CD4-positive, alpha-beta T cell treated with Interleukin-6 for 4 hours (primary cell): ENCODE measurements at regions not wholly inside any gene's neighbourhood (a gene's known extent, or its start where the extent isn't known, plus 50 kb on each side); places are given as distances from the start of the nearest gene placed in this dataset.

Source experiments
- DNase-seq: peaks from one replicate; pipeline ENCODE4 v3.0.0-alpha.2; 2020; ENCODE audit warnings: mixed read lengths

DNA sequence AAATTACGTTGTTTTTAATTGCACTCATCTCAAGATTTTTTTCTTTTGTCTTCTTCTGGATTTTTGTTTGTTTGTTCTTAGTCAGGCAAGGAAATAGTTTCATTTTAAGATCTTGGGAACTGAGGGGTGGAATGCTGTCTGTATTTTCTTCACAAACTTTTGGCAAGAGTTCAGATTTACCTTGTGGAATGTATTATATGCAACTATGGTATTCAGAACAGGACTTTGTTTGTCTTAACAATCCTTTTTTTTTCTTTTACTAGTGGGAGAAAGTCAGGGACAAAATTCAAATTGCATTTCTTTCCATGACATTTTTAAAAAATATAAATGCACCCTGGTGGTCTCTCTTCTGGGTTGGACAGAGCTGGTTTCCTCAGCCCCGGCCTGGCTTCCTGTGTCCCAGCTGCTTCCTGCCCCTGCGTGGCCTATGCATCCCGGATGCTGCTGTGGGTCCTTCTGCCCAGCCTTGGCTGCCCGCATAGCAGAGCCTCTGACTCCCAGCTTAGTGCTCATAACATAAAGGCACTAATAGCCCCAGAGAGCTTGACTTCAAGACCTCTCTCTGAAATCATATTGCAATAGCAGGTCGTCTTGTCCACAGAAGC, 520.7 kb downstream of the QKI start:
- no peak for DNase-seq

DNA sequence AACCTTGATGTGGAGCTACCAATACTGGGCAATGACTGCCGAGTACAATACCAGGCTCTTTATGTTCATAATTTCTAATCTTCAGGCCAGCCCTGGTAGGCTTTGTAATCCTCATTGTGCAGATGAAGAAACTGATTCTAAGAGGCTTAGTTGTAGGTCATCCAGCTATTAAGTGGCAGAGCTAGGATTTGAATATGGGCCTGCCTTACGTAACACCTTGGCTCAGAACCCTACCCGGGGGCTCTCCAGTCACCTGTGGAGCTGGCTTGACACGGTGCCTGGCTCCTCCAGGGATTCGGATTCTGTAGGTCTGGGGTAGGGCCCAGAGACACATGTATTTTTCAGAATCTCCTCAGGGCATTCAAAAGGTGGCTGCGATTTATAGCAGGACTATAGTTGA, 515.5 kb downstream of the QKI start:
- DNase-seq = no peak

DNA sequence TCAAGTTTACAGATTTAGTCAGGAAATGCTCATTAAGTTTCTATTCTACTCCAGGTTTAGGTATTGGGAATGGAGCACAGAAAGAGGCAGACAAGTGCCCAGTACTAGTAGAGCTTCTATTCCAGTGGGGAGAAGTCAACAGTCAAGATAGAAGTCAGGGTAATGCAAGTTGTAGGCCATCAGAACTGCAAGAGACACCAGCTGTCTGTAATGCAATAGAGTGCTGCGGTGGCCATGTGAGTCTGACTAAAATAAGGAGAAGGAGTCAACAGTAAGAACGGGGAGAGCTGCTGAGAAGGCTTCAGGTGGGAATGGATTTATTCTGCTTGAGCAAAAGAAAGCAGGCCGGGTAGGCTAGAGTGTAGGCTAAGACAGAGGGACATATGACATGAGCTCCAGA, 515.0 kb downstream of the QKI start:
- no peak for DNase-seq

DNA sequence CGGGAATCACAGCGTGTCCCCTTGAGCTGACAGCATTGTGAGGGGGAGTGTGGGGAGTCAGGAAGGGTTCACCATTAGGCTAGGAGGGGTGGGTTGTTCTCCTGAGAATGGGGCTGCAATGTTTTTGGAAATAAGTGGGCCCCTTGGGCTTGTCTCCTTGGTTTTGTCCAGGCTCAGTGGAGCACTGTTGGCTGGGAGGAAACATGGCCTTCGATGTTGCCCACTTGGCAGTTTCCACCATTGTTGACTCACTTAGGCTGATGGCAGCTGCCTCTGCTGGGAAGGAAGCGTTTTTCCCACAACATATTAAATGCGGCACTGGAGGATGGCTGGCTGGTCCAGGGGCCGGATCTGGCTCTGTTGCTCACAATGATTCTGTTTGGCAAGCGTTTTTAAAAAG, 512.1 kb downstream of the QKI start:
- DNase-seq = no peak

DNA sequence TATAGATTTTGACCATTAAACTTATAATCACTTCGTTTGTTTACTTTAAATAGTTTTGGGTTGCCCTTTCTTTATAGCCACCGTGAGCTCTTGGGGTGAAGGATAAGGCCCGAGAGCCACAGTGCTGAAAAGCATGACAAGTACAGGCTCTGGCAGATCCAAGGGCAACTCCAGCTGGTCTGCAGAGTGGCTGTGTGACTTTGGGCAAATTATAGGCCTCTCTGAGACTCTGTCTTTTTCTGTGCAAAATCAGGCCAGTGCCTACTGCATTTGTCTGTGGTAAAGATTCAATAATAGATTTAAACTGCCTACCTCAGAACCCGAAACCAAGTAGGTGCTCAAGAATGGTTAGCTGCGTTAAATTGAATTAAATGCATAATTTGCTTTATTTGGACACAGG, 511.3 kb downstream of the QKI start:
- DNase-seq = no peak

DNA sequence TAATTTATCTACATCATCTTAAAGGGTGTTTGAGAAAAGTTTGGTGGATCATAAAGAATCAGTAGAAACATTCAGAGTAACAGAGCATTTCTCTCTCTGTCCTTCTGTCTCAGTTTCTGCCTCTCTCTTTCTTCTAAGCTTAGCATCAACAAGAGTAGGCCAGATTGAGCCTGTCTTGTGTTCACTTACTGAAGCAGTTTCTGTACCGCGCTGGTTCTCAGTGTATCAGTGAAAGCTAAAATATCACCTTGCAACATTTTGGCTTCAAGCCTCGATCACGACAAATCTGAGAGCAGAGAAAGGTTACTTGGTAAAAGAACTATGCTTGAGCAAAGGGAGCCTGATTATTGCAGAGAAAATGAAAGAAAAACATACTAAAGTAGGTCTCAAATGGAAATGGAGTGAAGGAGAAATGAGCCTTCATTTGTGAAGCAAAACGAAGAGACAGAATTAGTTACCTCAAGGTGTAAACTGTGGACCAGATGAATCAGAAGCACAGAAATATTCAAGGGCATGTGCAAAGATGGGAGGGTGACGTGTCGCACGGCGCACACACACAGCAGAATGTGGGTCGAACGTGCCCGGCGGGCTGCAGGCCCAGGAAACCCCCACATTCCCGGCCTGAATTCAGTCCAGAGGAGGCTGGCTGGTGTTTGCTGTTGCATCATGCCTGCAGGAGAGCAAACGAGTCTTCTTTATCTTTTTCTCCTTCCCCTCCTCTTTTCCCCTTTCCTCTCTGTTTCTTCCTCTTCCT, 509.3 kb downstream of the QKI start:
- no peak for DNase-seq

DNA sequence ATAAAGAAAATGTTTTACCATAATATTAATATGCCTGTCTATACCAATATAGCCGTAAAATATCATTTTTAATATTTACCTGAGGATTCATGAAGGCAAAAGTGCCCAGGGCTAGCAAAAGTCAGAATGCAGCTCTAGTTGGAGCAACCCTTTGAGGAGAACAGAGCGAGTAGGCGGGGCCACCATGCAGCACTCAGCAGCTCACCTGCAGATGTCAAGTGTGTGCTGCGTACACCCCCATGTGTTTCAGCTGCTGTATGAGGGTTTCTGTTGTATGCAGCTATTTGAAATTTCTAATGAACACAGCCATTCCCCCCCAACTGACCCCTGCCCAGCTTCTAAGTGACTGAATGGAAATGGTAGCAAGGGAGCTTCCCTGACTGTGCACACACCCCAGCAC, 508.0 kb downstream of the QKI start:
- DNase-seq = no peak

DNA sequence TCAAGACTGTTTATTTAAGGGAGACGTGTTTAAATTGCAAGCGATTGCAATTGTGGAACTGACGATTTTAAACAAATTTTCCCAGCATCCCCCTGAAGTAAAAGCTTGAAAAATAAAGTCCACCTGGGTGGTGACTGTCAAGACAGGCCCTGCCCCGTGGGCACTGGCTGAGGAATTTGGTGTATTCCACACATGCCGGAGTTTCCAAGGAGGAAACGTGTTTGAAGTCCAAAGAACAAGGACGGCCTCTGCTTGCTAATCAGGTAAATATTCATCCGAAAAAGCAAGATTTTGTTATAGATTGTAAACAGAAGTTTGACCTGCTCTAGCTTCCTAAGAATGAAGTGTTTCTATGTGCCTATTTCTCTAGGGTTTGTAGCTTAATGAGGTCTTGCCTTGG, 505.1 kb downstream of the QKI start:
- DNase-seq = no peak

DNA sequence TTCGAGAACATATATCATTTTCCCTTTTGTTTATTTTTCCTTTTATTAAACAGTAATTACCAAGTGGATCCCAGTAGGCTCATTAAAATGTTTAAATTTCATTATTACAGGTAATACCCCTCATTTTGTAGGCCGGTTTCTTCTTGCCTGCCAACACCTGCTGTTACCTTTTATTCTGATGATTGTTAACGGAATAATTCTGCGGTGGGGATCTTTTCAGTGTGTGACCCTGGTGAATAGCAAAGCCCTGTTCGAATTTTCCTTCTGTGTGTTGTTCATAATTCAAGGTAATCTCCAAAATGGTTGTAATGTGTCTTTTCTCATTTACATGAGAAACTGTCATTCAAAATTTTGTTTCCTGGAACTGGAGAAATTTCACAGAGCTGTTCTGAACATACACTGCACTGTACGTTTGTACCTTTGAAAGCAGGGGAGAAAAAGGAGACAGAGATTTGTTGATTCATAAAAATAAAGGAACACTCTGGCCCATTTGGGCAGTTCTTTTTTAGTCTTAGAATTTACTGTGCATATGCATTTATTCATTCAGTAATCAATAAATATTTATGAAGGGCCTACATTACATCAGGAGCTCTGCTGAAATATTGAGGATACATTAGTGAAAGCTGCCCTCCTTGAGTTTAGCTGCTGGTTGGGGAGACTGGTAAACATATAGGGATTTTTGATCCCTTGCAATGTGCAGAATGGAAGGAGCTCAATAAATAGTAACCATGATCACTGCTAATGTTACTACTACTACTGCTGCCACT, 502.0 kb downstream of the QKI start:
- DNase-seq = no peak

DNA sequence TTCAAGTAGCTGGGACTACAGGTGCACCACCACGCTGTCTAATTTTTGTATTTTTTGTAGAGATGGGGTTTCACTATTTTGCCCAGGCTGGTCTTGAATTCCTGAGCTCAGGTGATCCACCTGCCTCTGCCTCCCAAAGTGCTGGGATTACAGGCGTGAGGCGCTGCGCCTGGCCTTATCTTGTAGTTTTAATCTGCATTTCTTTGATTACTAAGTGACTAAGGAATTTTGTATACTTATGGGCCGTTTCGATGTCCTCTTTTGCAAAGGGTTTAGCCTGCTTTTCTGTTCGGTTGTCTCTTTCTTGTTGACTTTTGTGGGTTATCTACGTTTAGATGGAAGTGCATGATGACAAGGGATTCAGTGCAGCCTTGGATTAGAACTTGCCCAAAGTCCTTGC, 500.6 kb downstream of the QKI start:
- DNase-seq = no peak

DNA sequence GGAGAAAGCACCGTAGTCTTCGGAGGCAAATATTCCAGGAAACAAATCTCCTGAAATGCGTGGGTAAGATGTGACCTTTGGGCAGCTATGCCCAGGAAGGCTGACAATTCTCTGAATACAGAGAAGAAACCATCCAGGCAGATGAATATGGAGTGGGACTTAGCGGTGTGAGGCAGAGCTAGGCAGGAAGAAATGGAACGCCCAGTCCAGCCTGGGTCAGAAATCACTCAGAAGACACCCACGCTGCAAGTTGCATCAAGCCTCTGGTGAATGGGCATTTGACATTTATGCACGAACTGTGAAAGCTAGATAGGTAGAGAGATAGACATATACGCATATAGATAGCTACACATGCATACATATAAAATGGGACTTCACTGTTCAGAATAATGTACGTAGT, 498.5 kb downstream of the QKI start:
- DNase-seq = no peak

DNA sequence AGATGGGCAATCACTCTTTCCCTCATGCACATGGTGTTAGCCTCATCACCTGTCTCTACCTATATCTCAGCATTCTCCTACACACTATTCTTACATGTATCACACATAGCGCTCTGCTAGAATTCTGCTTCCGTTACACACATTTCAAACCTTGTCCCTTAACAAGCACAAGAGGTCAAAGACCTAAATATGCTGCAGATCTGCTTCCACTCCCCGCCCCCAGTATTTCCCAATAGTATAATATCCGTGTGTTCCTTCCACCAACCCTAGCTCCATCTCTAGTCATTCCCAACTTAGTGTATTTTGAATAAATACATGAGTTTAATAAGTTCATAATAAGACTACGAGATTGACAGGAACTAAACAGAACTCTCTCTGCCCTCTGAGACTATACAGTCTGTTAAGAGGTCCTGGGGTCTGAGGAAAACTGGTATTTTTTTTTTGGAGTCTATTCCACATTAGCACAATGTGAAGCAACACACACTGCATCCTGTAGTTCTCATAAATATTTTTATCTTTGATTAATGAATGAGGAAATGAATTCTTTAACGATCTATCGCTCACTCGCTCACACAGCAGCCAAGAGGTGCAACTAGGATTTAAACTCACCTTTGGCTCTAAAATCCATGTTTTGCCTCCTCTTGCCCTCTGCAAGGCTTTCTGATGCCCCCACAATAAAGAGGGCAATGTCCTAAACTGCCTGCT, 491.6 kb downstream of the QKI start:
- no peak for DNase-seq

DNA sequence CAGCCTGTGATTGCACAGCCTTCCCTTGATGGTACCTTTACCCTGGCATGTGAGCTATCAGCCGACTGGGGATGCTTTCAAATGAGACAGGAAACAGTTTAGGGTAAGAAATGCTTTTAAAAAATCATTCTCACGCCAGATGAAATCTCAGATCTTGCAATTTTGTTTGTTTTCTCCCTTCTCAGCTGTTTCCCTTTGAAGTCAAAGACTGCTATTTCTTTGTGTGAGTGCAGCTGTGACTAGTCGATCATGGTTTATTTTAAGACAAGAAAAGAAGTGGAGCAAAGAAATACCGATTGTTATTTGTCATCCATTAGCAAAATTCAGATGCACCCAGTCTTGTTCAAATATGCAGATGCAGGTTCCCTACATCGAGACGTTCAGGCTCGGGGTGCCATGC, 489.7 kb downstream of the QKI start:
- DNase-seq = no peak

DNA sequence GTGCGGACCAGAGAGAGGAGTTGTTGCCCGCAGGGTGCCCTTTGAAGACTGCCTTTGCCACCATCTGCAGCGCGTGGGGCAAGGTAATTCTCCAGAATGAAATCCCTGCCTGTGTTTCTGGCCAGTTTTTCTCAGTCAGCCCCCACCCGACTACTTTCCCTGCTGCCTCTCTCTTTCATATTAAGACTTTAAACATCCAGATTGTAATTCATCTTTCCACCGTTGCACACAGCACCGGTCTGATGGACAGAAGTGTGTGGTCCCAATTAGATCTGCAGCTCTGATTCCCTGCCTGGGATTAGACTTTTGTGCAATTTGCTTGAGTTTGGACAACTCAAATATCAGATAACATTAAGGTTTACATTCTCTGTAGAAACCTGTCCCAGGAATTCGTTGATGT, 489.0 kb downstream of the QKI start:
- no peak for DNase-seq

DNA sequence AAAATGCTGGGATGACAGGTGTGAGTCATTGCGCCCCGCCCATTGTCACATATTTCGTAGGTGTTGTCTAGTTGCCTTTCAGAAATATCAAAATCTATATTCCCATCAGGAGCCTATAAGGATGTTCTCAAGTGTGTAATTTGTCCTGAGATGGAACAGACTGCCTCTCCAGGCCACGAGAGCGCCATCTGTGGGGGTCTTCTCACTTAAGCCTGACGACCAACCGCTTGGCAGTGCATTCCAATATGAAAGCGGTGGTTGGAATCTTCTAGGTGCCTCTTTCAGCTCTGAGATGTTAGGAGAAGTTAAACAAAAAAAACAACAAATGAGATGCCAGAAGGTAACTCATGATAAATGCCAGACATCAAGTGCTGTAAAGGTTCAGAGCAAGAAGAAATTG, 488.5 kb downstream of the QKI start:
- no peak for DNase-seq

DNA sequence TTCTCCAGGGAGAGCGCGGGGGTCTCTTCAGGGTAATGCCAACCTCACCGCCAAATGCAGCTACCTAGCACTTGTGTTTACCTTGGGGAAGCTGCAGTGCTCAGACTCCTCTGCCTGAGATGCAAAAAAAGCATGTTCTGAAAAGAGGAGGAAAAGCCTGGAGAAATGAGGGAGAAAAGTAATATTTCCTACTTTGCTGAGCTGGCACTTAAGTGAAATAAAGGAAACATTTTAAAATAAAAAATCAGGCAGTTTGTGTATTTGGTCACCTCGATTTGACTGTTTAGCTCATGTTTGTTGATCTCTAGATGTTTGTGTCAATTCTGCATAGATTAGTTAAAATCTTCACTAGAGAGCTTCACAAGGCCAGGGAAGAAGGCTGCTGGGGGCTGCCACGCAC, 487.2 kb downstream of the QKI start:
- DNase-seq = no peak

DNA sequence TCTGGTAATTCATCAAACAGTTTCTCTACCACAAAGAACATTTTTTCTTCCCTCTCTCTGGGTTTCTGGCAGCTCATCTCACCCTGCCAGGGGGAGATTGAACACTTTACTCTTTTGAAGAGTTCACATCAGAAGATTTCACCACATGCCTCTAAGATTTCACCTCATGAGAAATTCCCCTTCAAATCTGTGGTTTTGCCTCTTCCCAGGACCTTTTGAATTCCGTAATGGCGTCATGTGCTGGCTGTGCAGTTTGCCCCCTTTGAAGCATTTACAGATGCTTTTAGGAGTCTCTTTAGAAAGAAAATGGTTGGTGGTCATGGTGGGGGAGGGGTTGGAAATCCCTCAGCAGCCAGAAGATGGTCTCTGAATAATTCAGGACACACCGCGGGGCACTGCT, 486.1 kb downstream of the QKI start:
- no peak for DNase-seq

DNA sequence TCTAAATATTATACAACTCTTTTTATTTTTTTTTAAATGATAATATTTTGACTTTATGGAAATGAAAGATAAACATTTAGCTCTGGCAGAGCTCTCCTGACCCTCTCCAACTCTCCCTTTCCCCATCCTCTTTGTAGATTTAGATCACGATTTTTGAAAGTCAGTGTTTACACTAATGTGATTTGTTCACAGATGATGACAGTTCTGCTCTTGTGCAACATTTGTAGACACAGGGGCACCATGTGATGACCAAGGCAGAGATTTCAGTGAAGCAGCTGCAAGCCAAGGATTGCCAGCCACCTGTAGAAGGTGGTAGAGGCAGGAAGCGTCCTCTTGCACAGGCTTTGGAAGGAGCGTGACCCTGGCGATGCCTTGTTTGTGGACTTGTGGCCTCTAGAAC, 483.2 kb downstream of the QKI start:
- DNase-seq = no peak

DNA sequence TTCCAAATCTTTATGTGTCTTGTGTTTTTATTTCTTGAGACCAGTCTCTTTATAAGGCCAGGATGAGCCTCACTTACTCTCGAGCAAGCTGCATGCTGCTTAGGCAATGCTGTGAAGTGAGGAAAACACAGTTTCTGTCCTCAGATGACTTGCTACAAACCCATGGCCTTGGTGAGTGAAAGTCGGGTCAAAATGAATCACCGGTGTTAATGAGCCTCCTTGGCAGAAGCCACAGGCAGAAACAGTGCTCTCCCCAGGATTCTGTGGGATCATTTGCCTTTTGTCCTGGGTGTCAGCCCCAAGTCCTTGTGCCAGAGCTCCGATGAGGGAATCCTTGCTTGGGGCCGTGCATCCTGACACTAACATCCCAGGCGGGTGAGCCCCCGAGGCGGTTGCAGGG, 482.5 kb downstream of the QKI start:
- no peak for DNase-seq

DNA sequence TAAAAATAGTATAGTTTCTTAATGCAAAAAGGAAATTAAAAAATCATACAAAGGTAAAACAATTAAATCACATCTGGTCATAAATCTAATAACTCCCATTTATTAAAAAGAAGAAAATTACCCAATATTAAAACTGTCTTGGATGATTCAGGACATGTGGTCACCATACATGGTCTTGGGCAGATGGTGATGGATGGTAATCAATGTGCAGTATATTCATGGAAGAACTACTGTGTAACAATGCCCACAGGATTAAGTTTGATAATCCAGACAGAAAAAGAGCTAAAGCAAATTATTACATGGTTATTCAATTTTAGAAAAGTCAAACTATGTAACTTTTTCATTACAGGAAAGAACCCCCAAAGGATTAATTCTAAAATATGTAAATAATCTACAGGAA, 480.6 kb downstream of the QKI start:
- no peak for DNase-seq

DNA sequence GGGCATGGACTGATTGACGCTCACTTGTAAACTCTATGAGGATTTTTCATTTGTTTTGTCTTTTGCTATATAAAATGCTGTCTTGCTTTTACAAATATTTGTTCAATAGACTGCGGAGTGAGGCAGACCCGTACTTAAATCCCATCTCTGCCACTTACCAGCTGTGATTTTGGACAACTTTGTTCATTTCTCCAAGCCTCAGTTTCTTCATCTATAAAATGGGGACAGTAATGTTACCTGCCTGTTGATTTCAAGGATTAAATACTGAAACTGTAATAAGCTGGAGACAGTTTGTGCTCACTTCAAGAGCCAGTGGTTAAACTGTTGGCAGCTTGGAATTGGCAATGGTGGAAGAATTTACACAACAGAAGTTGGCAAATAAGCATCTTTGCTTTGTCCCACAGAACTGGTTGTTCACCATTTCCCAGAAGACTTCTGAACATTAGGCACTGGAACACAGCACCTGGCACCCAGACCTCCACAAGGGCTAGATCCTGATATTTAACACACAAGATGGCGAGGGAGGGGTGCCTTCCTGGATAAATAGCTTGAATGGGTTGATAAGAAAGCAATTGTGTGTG, 479.2 kb downstream of the QKI start:
- no peak for DNase-seq

DNA sequence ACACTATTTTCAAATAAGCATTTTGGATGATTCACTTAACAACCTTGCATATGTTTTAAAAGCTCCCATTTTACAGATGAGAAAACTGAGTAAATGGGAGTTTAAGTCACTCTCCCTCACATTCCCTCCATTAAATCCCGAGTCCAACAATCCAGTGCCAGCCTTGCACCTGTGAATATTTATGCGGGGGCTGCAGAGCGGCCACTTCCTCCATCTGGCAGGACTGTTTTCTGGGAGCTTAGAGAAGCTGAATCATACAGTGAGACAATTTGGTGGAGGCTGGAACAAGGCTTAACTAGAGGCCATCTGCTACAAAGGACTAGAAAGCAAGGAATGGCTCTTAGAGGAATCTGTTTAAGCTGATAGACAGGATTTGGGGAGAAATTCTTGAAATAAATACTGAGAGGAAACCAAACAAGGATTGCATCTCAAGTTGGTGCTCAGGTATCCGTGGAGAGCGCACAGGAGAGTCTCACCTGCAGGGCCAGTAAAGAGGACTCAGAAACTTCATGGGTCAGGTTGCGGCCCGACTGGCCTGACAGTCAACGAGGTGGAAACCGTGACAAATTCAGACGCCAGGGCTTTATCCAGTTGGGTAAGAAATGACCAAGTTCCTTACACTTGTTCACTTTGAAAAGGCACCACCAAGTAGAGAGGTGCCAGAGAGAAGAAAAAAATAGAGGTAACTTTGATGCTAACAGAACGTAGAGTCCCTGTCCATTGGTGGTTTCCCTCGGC, 478.5 kb downstream of the QKI start:
- no peak for DNase-seq
